ENCODE measurements at regions not wholly inside any gene's neighbourhood (a gene's known extent, or its start where the extent isn't known, plus 50 kb on each side); places are given as distances from the start of the nearest gene placed in this dataset.

DNA sequence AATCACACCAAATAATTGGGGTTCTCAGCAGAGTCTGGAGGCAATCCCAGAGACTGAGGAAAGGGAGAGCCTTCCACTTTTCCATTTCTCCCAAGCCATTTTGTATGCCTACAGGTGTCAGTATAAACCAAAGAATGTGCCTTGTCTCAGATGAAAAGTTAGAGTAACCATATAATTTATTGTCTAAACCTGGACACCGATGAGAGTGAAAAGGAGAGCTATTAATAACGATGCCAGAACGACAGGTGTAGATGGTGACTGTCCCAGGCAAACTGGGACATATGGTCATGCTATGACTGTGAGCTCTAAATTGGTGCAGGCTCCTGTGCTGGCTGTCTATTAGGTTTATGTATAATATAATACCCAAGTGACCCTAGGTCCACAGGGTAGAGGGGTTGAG lies 219.6 kb downstream of the ARHGAP12 start:
- 64% methylated on average over 3 of the region's 3 CpGs for WGBS
- Histone ChIP-seq H3K4me1 (ENCODE audit: control insufficient read depth in 4 of 4, insufficient read depth in 4 of 4, low read length in 3 of 4) (peaks cover 0 to 12% (median 4%) of the 10 kb centered on the region in 4 donors), H3K27ac (ENCODE audit: low read depth in 1 of 2, low read length in 2 of 2) (peak overlapping the region in 1 of 2 donors; percentile 48), H3K36me3 (ENCODE audit: control insufficient read depth in 4 of 4, insufficient read depth in 3 of 4, low read depth in 1 of 4, low read length in 3 of 4) (no peaks in the 10 kb centered on the region), H3K9me3 (ENCODE audit: control insufficient read depth in 4 of 4, low read length in 3 of 4) (peaks cover 0 to 4% (median 1%) of the 10 kb centered on the region in 4 donors), H3K4me3 (ENCODE audit: low read depth in 1 of 3, low read length in 3 of 3) (no peak overlapping the region), H3K27me3 (ENCODE audit: control insufficient read depth in 4 of 4, insufficient read depth in 4 of 4, low read length in 3 of 4) (peaks cover 0 to 4% (median 0%) of the 10 kb centered on the region in 4 donors), H3K9ac (ENCODE audit: low read depth in 1 of 2, low read length in 2 of 2) (no peak overlapping the region)
- TF ChIP-seq, protein P1, sequence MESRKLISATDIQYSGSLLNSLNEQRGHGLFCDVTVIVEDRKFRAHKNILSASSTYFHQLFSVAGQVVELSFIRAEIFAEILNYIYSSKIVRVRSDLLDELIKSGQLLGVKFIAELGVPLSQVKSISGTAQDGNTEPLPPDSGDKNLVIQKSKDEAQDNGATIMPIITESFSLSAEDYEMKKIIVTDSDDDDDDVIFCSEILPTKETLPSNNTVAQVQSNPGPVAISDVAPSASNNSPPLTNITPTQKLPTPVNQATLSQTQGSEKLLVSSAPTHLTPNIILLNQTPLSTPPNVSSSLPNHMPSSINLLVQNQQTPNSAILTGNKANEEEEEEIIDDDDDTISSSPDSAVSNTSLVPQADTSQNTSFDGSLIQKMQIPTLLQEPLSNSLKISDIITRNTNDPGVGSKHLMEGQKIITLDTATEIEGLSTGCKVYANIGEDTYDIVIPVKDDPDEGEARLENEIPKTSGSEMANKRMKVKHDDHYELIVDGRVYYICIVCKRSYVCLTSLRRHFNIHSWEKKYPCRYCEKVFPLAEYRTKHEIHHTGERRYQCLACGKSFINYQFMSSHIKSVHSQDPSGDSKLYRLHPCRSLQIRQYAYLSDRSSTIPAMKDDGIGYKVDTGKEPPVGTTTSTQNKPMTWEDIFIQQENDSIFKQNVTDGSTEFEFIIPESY (IDR thresholded peaks at IDR 0.05), result no peak
- TF ChIP-seq, protein P2, sequence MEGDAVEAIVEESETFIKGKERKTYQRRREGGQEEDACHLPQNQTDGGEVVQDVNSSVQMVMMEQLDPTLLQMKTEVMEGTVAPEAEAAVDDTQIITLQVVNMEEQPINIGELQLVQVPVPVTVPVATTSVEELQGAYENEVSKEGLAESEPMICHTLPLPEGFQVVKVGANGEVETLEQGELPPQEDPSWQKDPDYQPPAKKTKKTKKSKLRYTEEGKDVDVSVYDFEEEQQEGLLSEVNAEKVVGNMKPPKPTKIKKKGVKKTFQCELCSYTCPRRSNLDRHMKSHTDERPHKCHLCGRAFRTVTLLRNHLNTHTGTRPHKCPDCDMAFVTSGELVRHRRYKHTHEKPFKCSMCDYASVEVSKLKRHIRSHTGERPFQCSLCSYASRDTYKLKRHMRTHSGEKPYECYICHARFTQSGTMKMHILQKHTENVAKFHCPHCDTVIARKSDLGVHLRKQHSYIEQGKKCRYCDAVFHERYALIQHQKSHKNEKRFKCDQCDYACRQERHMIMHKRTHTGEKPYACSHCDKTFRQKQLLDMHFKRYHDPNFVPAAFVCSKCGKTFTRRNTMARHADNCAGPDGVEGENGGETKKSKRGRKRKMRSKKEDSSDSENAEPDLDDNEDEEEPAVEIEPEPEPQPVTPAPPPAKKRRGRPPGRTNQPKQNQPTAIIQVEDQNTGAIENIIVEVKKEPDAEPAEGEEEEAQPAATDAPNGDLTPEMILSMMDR (IDR thresholded peaks at IDR 0.05; ENCODE audit: low read depth, low read length, missing input control), result peak; percentile 43
- no peak for TF ChIP-seq HNF4G (IDR thresholded peaks at IDR 0.05)
- no peak for TF ChIP-seq ATF3 (IDR thresholded peaks at IDR 0.05)
- peak; percentile 76 to 83 for TF ChIP-seq RAD21 (IDR thresholded peaks at IDR 0.05)
- DNase-seq (ENCODE audit: low spot score), result no peak

GRCh38 chr10:31708474-31708873 lies 220.2 kb downstream of the ARHGAP12 start:
- Histone ChIP-seq H3K36me3 (ENCODE audit: control insufficient read depth in 4 of 4, insufficient read depth in 3 of 4, low read depth in 1 of 4, low read length in 3 of 4) (no peaks in the 10 kb centered on the region), H3K4me1 (ENCODE audit: control insufficient read depth in 4 of 4, insufficient read depth in 4 of 4, low read length in 3 of 4) (peaks cover 0 to 12% (median 4%) of the 10 kb centered on the region in 4 donors), H3K9me3 (ENCODE audit: control insufficient read depth in 4 of 4, low read length in 3 of 4) (peaks cover 0 to 4% (median 1%) of the 10 kb centered on the region in 4 donors), H3K9ac (ENCODE audit: low read depth in 1 of 2, low read length in 2 of 2) (no peak overlapping the region), H3K4me3 (ENCODE audit: low read depth in 1 of 3, low read length in 3 of 3) (no peak overlapping the region), H3K27me3 (ENCODE audit: control insufficient read depth in 4 of 4, insufficient read depth in 4 of 4, low read length in 3 of 4) (peaks cover 0 to 4% (median 0%) of the 10 kb centered on the region in 4 donors), H3K27ac (ENCODE audit: low read depth in 1 of 2, low read length in 2 of 2) (peak overlapping the region; percentile 36 to 48)
- 63% methylated on average over 9 of the region's 9 CpGs for WGBS
- DNase-seq (ENCODE audit: low spot score), result no peak
- TF ChIP-seq, protein P3, sequence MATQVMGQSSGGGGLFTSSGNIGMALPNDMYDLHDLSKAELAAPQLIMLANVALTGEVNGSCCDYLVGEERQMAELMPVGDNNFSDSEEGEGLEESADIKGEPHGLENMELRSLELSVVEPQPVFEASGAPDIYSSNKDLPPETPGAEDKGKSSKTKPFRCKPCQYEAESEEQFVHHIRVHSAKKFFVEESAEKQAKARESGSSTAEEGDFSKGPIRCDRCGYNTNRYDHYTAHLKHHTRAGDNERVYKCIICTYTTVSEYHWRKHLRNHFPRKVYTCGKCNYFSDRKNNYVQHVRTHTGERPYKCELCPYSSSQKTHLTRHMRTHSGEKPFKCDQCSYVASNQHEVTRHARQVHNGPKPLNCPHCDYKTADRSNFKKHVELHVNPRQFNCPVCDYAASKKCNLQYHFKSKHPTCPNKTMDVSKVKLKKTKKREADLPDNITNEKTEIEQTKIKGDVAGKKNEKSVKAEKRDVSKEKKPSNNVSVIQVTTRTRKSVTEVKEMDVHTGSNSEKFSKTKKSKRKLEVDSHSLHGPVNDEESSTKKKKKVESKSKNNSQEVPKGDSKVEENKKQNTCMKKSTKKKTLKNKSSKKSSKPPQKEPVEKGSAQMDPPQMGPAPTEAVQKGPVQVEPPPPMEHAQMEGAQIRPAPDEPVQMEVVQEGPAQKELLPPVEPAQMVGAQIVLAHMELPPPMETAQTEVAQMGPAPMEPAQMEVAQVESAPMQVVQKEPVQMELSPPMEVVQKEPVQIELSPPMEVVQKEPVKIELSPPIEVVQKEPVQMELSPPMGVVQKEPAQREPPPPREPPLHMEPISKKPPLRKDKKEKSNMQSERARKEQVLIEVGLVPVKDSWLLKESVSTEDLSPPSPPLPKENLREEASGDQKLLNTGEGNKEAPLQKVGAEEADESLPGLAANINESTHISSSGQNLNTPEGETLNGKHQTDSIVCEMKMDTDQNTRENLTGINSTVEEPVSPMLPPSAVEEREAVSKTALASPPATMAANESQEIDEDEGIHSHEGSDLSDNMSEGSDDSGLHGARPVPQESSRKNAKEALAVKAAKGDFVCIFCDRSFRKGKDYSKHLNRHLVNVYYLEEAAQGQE (IDR thresholded peaks at IDR 0.05), result no peak
- TF ChIP-seq FOXA1 (IDR thresholded peaks at IDR 0.05), result no peak
- TF ChIP-seq HNF4G (IDR thresholded peaks at IDR 0.05), result no peak
- no peak for TF ChIP-seq HNF4A (conservative IDR thresholded peaks at IDR 0.05)
- TF ChIP-seq, protein P2 (IDR thresholded peaks at IDR 0.05; ENCODE audit: low read depth, low read length, missing input control), result no peak
- no peak for TF ChIP-seq YY1 (IDR thresholded peaks at IDR 0.05)
- no peak for TF ChIP-seq SP1 (IDR thresholded peaks at IDR 0.05)
- no peak for TF ChIP-seq GABPA (IDR thresholded peaks at IDR 0.05 in 1 of 2, conservative IDR thresholded peaks at IDR 0.05 in 1 of 2)
- TF ChIP-seq RAD21 (IDR thresholded peaks at IDR 0.05), result no peak
- TF ChIP-seq FOXA2 (IDR thresholded peaks at IDR 0.05), result no peak
- TF ChIP-seq, protein P1 (IDR thresholded peaks at IDR 0.05), result no peak
- TF ChIP-seq MAX (IDR thresholded peaks at IDR 0.05), result no peak
- no peak for TF ChIP-seq JUND (IDR thresholded peaks at IDR 0.05)
- TF ChIP-seq NR2F2 (IDR thresholded peaks at IDR 0.05), result no peak
- TF ChIP-seq ATF3 (IDR thresholded peaks at IDR 0.05), result no peak
